Activated B cell treated with CpG ODN at 0.5 μM for 24 hours (primary cell): ENCODE measurements at regions not wholly inside any gene's neighbourhood (a gene's known extent, or its start where the extent isn't known, plus 50 kb on each side); places are given as distances from the start of the nearest gene placed in this dataset.

Experiments used
- ATAC-seq: fragments of 200-7000 bp; cut with Tn5 transposase; one replicate; pipeline ENCODE4 v1.10.0; 2021; ENCODE audit warnings: low read depth, mild to moderate bottlenecking, moderate library complexity
- CTCF ChIA-PET: fragments of 350-600 bp; sonication (Branson Sonifier 250); formaldehyde crosslinking; loops from one replicate; lab custom pipeline; 2021; ENCODE audit warnings: antibody characterized with exemption; lab: Charles Lee
- POLR2A ChIA-PET: fragments of 350-600 bp; sonication (Branson Sonifier 250); formaldehyde crosslinking; loops from one replicate; lab custom pipeline; 2021; ENCODE audit warnings: antibody characterized with exemption; lab: Charles Lee
- DNase-seq: peaks from one replicate; pipeline ENCODE4 v3.0.0; 2022
- H3K27ac Mint-ChIP-seq: one replicate; pipeline ENCODE4 v1.8.0; 2020; ENCODE audit warnings: mixed read lengths
- H3K27me3 Mint-ChIP-seq: one replicate; pipeline ENCODE4 v1.8.0; 2021; ENCODE audit warnings: mixed read lengths
- H3K36me3 Mint-ChIP-seq: one replicate; pipeline ENCODE4 v1.8.0; 2021; ENCODE audit warnings: low read depth, mixed read lengths
- H3K4me1 Mint-ChIP-seq: one replicate; pipeline ENCODE4 v1.8.0; 2021; ENCODE audit warnings: mixed read lengths
- H3K4me3 Mint-ChIP-seq: one replicate; pipeline ENCODE4 v1.8.0; 2020; ENCODE audit warnings: mild to moderate bottlenecking, mixed read lengths
- H3K9me3 Mint-ChIP-seq: one replicate; pipeline ENCODE4 v1.8.0; 2020; ENCODE audit warnings: mixed read lengths
- CTCF ChIP-seq: fragments of 200-600 bp; IDR thresholded peaks from one replicate; pipeline ENCODE4 v1.8.0; 2022; ENCODE audit warnings: antibody characterized with exemption, mild to moderate bottlenecking
- intact Hi-C: fragments of 100-400 bp; cut with micrococcal nuclease; formaldehyde crosslinking; loops from one replicate; pipeline ENCODE4 v1.15.1; 2024

DNA sequence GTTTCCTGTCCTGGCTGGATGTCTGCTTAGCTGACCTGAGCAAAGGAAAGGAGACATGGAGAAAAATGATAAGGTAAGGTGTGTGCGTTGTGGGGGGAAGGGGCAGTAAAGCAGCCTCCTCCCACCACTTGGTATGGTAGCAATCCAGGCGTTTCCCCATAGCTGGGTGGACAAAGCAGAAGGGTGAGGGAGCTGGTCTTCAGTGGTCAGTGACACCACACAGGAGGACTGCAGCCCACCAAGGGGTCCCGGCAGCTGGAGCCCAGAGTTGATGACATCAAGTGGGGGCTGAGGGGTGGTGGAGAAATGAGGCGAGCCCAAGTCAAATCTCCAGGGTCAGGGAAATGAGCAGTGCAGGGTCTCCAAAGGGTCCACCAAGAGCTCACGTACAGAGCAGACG, 69.3 kb upstream of the LRRN2 start:
- no peaks in the 10 kb centered on the region for H3K36me3 Mint-ChIP-seq
- H3K4me1 Mint-ChIP-seq, result no peaks in the 10 kb centered on the region
- DNase-seq, result no peak
- TF ChIP-seq CTCF, result no peak
- CTCF ChIA-PET, result interaction anchor here (0.9 to 1.2 kb wide), 2 partner anchors 10 to 189 kb away, joined by 4 read pairs; no protein-coding TSS in a partner anchor
- no peak overlapping the region for H3K4me3 Mint-ChIP-seq
- POLR2A ChIA-PET, result no interaction called here
- H3K27ac Mint-ChIP-seq, result no peak overlapping the region
- peaks cover 18% of the 10 kb centered on the region for H3K27me3 Mint-ChIP-seq
- ATAC-seq, result no peak
- intact Hi-C loops, result no loop called here
- no peaks in the 10 kb centered on the region for H3K9me3 Mint-ChIP-seq

- H3K27me3 Mint-ChIP-seq, result peaks cover 23% of the 10 kb centered on the region
- no peaks in the 10 kb centered on the region for H3K9me3 Mint-ChIP-seq
- no peak for TF ChIP-seq CTCF
- ATAC-seq, result no peak
- CTCF ChIA-PET, result interaction anchor here (0.7 to 1.2 kb wide), 2 partner anchors 9 to 191 kb away, joined by 4 read pairs; no protein-coding TSS in a partner anchor
- POLR2A ChIA-PET, result no interaction called here
- H3K36me3 Mint-ChIP-seq, result no peaks in the 10 kb centered on the region
- intact Hi-C loops, result no loop called here
- H3K4me1 Mint-ChIP-seq, result no peaks in the 10 kb centered on the region
- no peak overlapping the region for H3K4me3 Mint-ChIP-seq
- no peak overlapping the region for H3K27ac Mint-ChIP-seq
- no peak for DNase-seq
These were observed 70.8 kb upstream of the LRRN2 start for GRCh38 chr1:204756349-204756748.

- intact Hi-C loops, result no loop called here
- ATAC-seq, result no peak
- TF ChIP-seq CTCF, result no peak
- ChIA-PET CTCF (interaction anchor here (0.7 kb wide), 1 partner anchor 9 kb away, joined by 4 read pairs; no protein-coding TSS in a partner anchor), POLR2A (no interaction called here)
- peaks cover 23% of the 10 kb centered on the region for H3K27me3 Mint-ChIP-seq
- H3K27ac Mint-ChIP-seq, result no peak overlapping the region
- no peak overlapping the region for H3K4me3 Mint-ChIP-seq
- no peaks in the 10 kb centered on the region for H3K9me3 Mint-ChIP-seq
- H3K4me1 Mint-ChIP-seq, result no peaks in the 10 kb centered on the region
- H3K36me3 Mint-ChIP-seq, result no peaks in the 10 kb centered on the region
- no peak for DNase-seq
These were observed 71.3 kb upstream of the LRRN2 start for GRCh38 chr1:204756811-204757210.

DNA sequence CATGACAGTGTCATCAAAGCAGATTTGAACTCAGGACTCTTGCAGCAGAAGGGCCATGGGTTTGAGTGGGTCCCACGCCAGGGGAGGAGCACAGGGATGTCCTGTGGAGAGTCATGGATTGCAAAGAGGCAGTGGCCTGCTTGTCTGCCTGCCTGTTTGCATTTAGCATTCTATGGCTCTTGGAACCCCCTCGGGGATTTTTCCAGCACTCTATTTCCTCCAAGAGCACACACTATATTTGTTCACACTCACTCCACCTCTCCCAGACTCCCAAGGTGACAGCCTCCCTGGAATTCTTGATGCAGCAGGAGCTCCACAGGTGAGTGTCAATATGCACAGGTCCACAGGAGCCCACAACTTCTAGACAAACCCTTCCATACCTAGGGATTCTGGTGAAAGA, 73.1 kb upstream of the LRRN2 start:
- intact Hi-C loops, result no loop called here
- no peak overlapping the region for H3K4me3 Mint-ChIP-seq
- no peak overlapping the region for H3K27ac Mint-ChIP-seq
- TF ChIP-seq CTCF, result no peak
- peaks cover 4% of the 10 kb centered on the region for H3K9me3 Mint-ChIP-seq
- CTCF ChIA-PET, result interaction anchor here (1.0 kb wide), 1 partner anchor 12 kb away, joined by 3 read pairs; no protein-coding TSS in a partner anchor
- H3K36me3 Mint-ChIP-seq, result no peaks in the 10 kb centered on the region
- H3K27me3 Mint-ChIP-seq, result peaks cover 13% of the 10 kb centered on the region
- peaks cover 2% of the 10 kb centered on the region for H3K4me1 Mint-ChIP-seq
- POLR2A ChIA-PET, result no interaction called here
- no peak for DNase-seq
- ATAC-seq, result no peak

- peaks cover 6% of the 10 kb centered on the region for H3K4me1 Mint-ChIP-seq
- no peak for TF ChIP-seq CTCF
- no peak overlapping the region for H3K4me3 Mint-ChIP-seq
- H3K27ac Mint-ChIP-seq, result no peak overlapping the region
- ChIA-PET CTCF (interaction anchor here (1.1 to 6.0 kb wide), 3 partner anchors 13 to 194 kb away, joined by 3 to 69 read pairs (median 8); no protein-coding TSS in a partner anchor), POLR2A (no interaction called here)
- ATAC-seq (no peak), DNase-seq (no peak)
- intact Hi-C loops, result loop anchor here (5.0 kb wide), 1 partner anchor 313 kb away; no protein-coding TSS in a partner anchor
- H3K27me3 Mint-ChIP-seq, result peaks cover 10% of the 10 kb centered on the region
- H3K36me3 Mint-ChIP-seq, result no peaks in the 10 kb centered on the region
- H3K9me3 Mint-ChIP-seq, result peaks cover 4% of the 10 kb centered on the region
These were observed 74.8 kb upstream of the LRRN2 start for GRCh38 chr1:204760350-204760749.
